Suppressor macrophage treated with lipopolysaccharide for 1 hour (primary cell): ENCODE measurements at regions not wholly inside any gene's neighbourhood (a gene's known extent, or its start where the extent isn't known, plus 50 kb on each side); places are given as distances from the start of the nearest gene placed in this dataset.
"Not testable (repeated sequence)": the region's sequence is repeated elsewhere in the genome, so short reads cannot be mapped to it uniquely, and the experiment has no call there.

Experiments
- DNase-seq, 3 donors: peaks; one replicate each; pipeline ENCODE4 v3.0.0-alpha.2; 2020 to 2022

DNA sequence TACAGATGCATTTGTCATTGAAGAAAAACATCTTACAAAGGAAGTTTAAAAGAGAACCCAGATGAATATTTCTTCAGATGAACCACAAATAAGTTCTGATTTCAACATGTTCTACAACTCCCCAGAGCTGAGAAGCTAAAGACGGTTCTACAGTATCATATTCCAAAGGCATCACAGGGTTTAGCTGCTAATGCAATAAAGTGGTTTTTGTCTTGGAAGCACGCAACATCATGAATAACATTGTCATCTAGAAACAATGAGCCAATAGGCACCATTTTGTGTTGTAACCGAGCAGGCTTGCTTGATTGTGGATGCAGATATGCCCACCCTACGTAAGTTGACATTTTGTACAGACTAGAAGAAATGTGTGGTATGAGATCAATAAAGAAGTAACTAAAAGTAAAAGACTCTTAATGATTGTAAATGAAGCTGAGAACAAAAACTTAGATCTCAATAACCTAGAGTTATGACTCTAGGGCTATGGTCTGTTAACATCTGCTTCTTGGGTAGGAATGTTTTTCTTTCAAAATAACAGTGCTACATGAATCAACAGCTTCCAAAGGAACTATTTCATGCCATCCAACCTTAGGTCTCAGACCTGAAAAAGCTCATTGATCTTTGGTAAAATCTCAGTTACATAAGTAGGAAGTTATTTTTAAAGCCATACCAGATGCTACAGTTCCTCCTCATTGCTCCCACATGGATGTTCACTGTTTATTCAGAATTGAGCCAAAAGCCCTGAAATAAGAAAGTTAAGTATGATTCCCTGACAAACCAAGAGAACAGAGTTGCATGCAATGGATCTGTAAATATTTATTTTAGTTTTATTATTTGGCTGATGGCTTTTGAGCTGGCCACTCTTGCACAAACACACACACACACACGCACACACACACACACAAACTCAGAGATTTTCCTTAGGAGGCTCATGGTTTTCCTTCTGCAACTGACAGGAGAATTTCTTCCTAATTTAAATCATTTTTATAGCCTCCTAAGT lies 118.7 kb upstream of the SLCO6A1 start:
- DNase-seq, result no peak

DNA sequence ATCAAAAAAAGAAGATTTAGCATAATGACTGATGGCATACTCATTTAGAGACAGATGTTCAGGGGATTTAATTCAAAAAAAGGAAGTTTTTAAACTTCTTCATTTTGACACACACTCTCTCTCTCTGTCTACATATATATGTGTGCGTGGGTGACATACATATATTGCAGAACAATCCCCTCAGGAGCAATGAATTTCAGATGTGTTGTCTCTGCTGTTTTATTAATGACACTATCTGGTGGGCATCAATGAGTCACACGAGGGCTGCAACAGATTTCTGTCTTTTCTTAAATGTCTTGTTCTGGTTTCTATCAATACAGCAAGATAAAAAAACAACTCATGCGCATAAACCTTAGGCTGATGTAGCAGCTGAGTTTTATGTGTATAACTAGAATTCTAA lies 123.5 kb upstream of the SLCO6A1 start:
- DNase-seq, result peak; percentile 8 to 57 (median 41)

GRCh38 chr5:102623329-102624065 lies 124.7 kb upstream of the SLCO6A1 start:
- no peak for DNase-seq

DNA sequence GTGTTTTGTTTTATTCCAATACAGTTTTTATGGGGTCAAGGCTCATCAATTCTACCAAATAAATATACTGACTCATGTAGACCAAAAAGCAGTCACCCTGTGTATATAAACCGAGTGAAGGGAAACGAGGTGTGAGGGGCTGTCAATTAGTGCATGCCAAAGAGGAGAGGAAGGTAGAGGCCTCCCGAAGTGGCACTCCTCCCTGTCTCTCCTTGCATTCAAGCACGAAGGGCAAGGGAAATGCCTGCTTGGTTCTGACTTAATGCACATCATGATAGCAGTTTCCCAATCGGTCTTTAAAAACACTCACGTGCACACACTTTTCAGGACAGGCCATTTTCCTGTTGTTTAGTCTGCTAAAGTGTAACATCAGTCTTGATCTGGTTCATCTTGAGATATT lies 125.6 kb upstream of the SLCO6A1 start:
- no peak for DNase-seq

DNA sequence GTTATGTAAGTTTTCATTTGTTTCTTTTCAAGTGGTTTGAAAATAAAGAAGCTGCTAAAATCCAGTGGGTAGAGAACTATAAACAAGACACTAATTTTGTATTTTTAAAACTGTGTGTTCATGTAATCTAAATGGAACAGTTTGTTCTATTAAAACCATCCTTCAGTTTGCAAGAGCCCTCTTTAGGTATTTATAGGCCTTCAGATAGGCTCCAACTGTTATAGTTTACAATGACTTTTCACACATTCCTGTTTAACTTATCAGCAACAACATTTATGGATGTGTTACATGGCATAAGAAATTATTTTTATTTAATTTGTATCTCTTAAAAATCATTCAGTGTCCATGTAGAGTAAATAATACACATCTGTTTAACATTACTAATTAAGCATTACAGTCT lies 126.7 kb upstream of the SLCO6A1 start:
- DNase-seq, result no peak

DNA sequence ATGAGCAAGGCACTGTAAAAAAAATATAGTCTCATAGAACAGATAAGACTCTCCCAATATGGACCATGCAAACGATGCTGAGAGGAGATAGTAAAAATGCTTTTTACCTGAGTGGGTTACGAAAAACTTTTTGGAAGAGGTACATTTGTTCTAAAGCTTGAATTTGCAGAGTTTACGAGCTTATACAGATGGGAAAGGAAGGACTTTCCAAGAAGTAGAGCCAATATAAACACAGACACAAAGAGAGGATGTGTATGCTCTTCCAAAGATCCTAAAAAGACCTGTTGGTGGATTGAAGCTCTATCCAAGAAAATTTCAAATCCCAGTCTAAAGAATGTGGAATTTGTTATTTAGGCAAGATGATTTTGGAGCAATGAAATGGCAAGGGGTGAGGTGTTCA lies 127.1 kb upstream of the SLCO6A1 start:
- no peak for DNase-seq

GRCh38 chr5:102627315-102627714 lies 127.8 kb upstream of the PAM start:
- no peak for DNase-seq

DNA sequence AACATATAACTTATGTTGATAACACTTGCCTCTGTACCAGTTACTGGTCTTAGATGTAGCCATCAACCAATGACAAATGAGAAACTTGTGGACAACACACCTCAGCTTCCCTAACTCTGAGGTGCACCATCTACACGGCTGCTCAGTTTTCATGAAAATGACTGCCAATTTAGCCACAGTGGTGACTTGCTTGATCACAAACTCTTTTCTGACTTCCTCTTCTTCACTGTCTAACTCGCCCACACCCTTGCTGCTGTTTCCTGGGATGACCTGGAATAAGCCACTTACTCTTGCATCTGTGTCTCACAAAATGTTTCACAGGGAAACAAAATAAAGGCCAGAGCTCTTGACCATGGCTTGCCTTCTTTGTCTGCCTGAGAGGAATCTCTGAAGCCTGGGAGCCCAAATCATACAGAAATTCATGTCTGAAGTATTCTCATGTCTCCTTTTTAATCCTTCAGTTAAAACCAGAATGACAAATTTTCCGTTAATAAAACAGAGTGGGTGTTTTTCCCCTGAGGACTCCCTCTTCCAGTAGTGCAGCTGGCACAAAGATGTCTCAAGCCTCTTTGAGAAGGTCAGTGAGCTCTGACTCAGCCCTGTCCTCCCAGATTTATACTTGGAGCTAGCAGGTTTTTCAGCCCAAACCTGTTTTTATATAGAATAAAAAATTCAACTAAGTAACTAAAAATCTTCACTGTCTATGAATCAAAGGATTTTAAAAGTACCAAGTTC lies 126.5 kb upstream of the PAM start:
- DNase-seq, result peak; percentile 52 to 61 (median 59)

GRCh38 chr5:102629827-102630605 lies 125.1 kb upstream of the PAM start:
- no peak for DNase-seq

DNA sequence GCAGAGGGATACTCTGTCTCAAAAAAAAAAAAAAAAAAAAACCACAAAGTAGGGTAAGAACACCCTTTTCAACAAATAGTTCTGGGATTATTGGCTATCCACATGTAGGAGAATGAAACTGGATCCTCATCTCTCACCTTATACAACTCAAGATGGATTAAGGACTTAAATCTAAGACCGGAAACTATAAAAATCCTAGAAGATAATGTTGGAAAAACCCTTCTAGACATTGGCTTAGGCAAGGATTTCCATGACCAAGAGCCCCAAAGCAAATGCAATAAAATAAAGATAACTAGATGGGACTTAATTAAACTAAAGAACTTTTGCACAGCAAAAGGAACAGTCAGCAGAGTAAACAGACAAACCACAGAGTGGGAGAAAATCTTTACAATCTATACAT lies 119.7 kb upstream of the PAM start:
- not testable (repeated sequence) for DNase-seq

DNA sequence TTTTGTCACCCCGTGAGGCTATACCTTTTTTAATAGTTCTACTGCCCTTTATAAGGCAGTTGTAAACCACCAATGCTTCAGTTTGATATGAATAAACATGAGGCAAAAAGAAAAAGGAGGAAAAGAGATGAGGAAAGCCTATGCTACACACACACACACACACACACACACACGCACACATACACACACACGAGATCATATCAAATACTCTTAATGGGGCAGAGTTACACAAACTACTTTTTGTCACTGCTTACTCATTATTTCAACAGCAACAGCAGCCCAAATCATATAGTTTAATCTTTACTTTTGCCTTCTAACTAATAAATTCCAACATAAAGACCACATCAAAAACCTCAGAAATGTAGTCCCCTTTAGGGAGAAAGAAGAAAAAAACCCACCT lies 116.8 kb upstream of the PAM start:
- no peak for DNase-seq

GRCh38 chr5:102638912-102639652 lies 116.0 kb upstream of the PAM start:
- no peak for DNase-seq

- no peak for DNase-seq
Observed at GRCh38 chr5:102649731-102650130, 105.4 kb upstream of the PAM start.

DNA sequence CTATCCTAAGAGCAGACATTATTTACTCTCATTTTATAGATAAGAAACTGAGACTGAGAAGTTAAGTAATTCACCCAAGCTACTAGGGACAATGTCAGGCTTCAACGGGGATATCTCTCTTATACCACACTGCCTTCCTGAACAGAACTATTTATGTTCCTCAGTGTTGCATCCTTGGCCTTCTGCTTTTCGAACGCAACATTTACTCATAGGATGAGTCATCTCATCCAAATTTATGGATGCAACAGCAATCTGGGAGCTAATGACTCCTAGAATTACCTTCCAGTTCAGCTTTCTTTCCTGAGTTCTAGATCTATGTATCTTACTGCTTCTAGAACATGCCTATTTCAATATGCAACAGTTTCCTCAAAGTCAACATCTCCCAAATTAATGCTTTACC lies 103.6 kb upstream of the PAM start:
- no peak for DNase-seq

GRCh38 chr5:102654559-102655349 lies 100.4 kb upstream of the PAM start:
- no peak for DNase-seq

DNA sequence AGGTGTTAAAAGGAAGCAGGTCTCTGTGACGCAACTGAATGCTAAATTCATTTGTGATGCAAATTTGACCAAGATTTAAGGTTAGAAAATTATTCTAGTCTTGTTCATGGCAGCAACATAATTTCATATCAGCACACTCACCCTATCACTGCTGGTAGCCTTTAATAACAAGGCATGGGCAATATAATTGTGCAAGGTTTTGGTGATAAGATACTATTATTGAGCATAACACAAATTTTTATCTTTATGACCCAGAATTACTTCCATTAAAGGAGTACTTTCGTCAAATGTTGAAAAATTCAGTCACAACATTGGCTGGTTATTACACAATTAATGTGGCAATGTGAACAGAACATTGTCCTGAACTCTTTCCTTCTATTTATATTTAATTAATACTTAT lies 96.0 kb upstream of the PAM start:
- no peak for DNase-seq

DNA sequence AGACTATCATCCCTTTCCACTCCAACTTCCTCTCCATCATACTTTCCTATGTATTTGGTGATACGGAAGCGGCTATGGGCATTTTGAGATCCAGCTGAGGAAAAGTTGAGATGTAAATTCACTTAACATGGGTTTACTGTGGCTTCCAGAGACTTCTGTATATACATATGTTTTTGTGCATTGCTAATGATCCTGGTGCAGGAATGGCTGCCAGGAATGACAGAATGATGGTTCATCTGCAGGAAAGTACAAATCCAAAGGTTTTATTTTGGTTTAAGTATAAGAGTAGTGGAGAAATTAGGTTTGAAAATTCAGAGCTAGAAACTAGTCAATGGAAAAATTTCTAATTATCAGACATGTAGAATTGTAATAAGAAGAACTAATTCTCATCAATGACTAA lies 95.0 kb upstream of the PAM start:
- DNase-seq, result no peak

DNA sequence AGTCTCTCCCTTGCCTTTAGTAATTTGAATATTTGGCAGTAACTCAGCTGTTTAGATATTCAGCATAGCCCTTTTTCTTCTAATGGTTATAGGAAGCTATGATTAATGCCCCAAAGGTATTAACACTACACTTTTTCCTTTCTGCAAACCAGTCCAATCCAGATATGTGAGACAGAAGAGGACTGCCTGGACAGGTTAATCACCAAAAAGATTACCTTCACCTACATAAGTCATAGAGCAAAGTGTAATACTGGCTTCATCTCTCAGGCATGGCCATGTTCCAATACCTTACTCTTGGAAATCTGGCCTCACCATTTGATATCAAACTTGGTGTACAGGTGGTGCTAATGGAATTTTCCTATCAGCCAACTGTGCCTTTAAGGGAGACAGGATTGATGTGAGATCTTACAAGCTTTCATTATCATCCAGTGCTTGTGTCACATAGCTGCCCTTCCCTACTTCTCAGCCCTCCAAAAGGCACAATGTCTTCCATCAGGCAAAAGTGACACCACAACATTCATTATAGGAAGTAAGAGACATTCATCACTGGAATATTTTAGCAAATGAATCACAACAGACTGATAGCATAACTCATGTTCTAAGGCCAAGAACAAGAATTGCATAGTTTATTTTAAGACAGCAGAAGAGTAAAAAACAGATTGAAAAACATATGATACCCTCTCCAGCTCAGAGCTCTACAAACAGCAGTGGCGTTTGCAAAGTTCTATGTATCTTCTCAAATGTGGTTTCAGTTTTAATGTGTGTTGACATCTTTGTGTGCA lies 91.2 kb upstream of the PAM start:
- DNase-seq, result no peak

- no peak for DNase-seq
Observed at GRCh38 chr5:102664616-102665335, 90.3 kb upstream of the PAM start.
